ENCODE measurements at regions not wholly inside any gene's neighbourhood (a gene's known extent, or its start where the extent isn't known, plus 50 kb on each side); places are given as distances from the start of the nearest gene placed in this dataset.

- no peak for TF ChIP-seq POLR2A (IDR thresholded peaks at IDR 0.05)
- no peak for TF ChIP-seq POLR2AphosphoS5 (IDR thresholded peaks at IDR 0.05)
- TF ChIP-seq CTCF (IDR thresholded peaks at IDR 0.05), result no peak
Observed at GRCh38 chr9:12413986-12414385, 279.2 kb upstream of the TYRP1 start.

Measured in transverse colon (tissue), 4 donors.